A673 (cell line): ENCODE measurements at regions not wholly inside any gene's neighbourhood (a gene's known extent, or its start where the extent isn't known, plus 50 kb on each side); places are given as distances from the start of the nearest gene placed in this dataset.

Experiments
- EZH2 ChIP-seq: fragments of 200-600 bp; sonication (generic); IDR thresholded peaks from 2 replicates; pipeline ENCODE4 v1.6.1; 2017; ENCODE audit warnings: borderline replicate concordance, low read depth, mild to moderate bottlenecking, mixed read lengths, antibody characterized with exemption, low read length; ENCODE audit not compliant: poor library complexity, severe bottlenecking
- TF ChIP-seq, protein P1 (sequence below): fragments of 300-800, 200-600 bp; sonication (generic); conservative IDR thresholded peaks from 2 replicates; pipeline ENCODE4 v1.5.1; 2017; ENCODE audit warnings: low read depth, mild to moderate bottlenecking, antibody characterized with exemption, low read length, moderate library complexity, mixed read lengths

- TF ChIP-seq, protein P1, sequence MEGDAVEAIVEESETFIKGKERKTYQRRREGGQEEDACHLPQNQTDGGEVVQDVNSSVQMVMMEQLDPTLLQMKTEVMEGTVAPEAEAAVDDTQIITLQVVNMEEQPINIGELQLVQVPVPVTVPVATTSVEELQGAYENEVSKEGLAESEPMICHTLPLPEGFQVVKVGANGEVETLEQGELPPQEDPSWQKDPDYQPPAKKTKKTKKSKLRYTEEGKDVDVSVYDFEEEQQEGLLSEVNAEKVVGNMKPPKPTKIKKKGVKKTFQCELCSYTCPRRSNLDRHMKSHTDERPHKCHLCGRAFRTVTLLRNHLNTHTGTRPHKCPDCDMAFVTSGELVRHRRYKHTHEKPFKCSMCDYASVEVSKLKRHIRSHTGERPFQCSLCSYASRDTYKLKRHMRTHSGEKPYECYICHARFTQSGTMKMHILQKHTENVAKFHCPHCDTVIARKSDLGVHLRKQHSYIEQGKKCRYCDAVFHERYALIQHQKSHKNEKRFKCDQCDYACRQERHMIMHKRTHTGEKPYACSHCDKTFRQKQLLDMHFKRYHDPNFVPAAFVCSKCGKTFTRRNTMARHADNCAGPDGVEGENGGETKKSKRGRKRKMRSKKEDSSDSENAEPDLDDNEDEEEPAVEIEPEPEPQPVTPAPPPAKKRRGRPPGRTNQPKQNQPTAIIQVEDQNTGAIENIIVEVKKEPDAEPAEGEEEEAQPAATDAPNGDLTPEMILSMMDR: no peak
- no peak for TF ChIP-seq EZH2
Observed at GRCh38 chr1:30092051-30092858, 631.1 kb downstream of the MATN1 start.
